T-cell (primary cell): ENCODE measurements at regions not wholly inside any gene's neighbourhood (a gene's known extent, or its start where the extent isn't known, plus 50 kb on each side); places are given as distances from the start of the nearest gene placed in this dataset.

Experiments
- ATAC-seq, 4 experiments: fragments of 200-7000 bp in 3 of 4; fragments of 150-1000 bp in 1 of 4; cut with Tn5 transposase; replicated peaks in 1 of 4; 1 replicate in 3 of 4; 2 replicates in 1 of 4; pipeline ENCODE4 v1.10.0; 2021; ENCODE audit warnings: moderate library complexity in 3 of 4, mild to moderate bottlenecking in 2 of 4, moderate number of reproducible peaks in 1 of 4
- CTCF ChIA-PET, 2 donors: fragments of 300-600 bp; sonication (Branson Sonifier 250); formaldehyde crosslinking; loops; one replicate each; lab custom pipeline; 2022; ENCODE audit warnings: antibody characterized with exemption in 2 of 2; lab: Charles Lee
- POLR2A ChIA-PET, 2 donors: fragments of 300-600 bp; sonication (Branson Sonifier 250); formaldehyde crosslinking; loops; one replicate each; lab custom pipeline; 2022; ENCODE audit warnings: antibody characterized with exemption in 2 of 2; lab: Charles Lee
- DNase-seq, 35 experiments: peaks; one replicate each; pipeline versions ENCODE4 v3.0.0 to v3.0.0-alpha.2; 2013 to 2023
- H3K27ac ChIP-seq: one replicate; pipeline ENCODE4 v1.5.1; 2013; ENCODE audit warnings: low read length
- H3K27me3 ChIP-seq, 2 experiments: replicated peaks in 1 of 2; 1 replicate in 1 of 2; 2 replicates in 1 of 2; pipeline versions ENCODE4 v1.6.1 to v1.7.0; 2013; ENCODE audit warnings: low read length in 1 of 2, mixed read lengths in 1 of 2; ENCODE audit not compliant: control insufficient read depth in 2 of 2, insufficient read depth in 2 of 2; ENCODE audit errors: extremely low read depth in 1 of 2
- H3K36me3 ChIP-seq, 2 donors: 1 replicate in 1 of 2; 2 replicates in 1 of 2; pipeline versions ENCODE4 v1.6.1 to v1.7.0; 2013; ENCODE audit warnings: low read length in 1 of 2; ENCODE audit not compliant: control insufficient read depth in 2 of 2, insufficient read depth in 1 of 2; ENCODE audit errors: extremely low read depth in 1 of 2
- H3K4me1 ChIP-seq, 2 experiments: 1 replicate in 1 of 2; 2 replicates in 1 of 2; pipeline versions ENCODE4 v1.6.1 to v1.7.0; 2013; ENCODE audit warnings: low read length in 2 of 2, mixed read lengths in 1 of 2; ENCODE audit not compliant: insufficient read depth in 2 of 2, control insufficient read depth in 1 of 2; ENCODE audit errors: extremely low read depth in 1 of 2
- H3K4me3 ChIP-seq, 2 donors: 1 replicate in 1 of 2; 2 replicates in 1 of 2; pipeline versions ENCODE4 v1.5.1 to v1.7.0; 2013; ENCODE audit warnings: mild to moderate bottlenecking in 2 of 2, low read length in 1 of 2, moderate library complexity in 1 of 2; ENCODE audit not compliant: control insufficient read depth in 1 of 2; ENCODE audit errors: extremely low read depth in 1 of 2
- H3K9me3 ChIP-seq: 2 replicates; pipeline ENCODE4 v1.7.0; 2013
- H3K27ac Mint-ChIP-seq, 2 donors: one replicate each; pipeline ENCODE4 v1.8.0; 2020 to 2021; ENCODE audit warnings: mild to moderate bottlenecking in 2 of 2, mixed read lengths in 2 of 2
- H3K27me3 Mint-ChIP-seq, 2 donors: one replicate each; pipeline ENCODE4 v1.8.0; 2021 to 2022; ENCODE audit warnings: mixed read lengths in 2 of 2
- H3K36me3 Mint-ChIP-seq: one replicate; pipeline ENCODE4 v1.8.0; 2021; ENCODE audit warnings: mixed read lengths
- H3K4me1 Mint-ChIP-seq, 3 donors: one replicate each; pipeline ENCODE4 v1.8.0; 2020 to 2022; ENCODE audit warnings: mixed read lengths in 3 of 3, mild to moderate bottlenecking in 1 of 3
- H3K4me3 Mint-ChIP-seq, 3 donors: one replicate each; pipeline ENCODE4 v1.8.0; 2020 to 2022; ENCODE audit warnings: mild to moderate bottlenecking in 3 of 3, mixed read lengths in 3 of 3, moderate library complexity in 3 of 3
- H3K9me3 Mint-ChIP-seq, 3 donors: one replicate each; pipeline ENCODE4 v1.8.0; 2020 to 2022; ENCODE audit warnings: mixed read lengths in 3 of 3
- WGBS: methylation state at CpG from one replicate; pipeline ENCODE4 v1.1.5; 2013; ENCODE audit warnings: missing lambda C conversion rate; ENCODE audit not compliant: insufficient coverage; 5-methylcytosine and 5-hydroxymethylcytosine counted together

DNA sequence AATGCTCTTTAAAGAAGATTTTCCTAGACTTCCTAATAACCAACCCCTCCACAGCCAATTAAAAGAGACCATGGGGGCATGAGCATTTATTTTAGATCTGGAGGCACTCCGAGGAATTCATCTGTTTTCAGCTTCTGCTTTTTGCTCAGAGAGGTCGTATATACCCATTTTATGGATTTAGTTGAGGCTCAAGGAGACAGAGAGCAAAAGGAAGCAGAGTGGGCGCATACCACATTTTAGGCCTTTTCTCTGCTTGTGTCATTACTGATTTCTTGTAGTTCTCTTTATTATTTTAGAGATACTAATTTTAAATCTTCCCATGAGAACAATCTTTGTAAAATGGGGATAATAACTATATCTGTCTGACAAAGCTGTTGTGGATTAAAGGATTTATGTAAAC is 129.6 kb upstream of the IFNGR1 start:
- Histone ChIP-seq H3K9me3 (no peaks in the 10 kb centered on the region), H3K27ac (no peak overlapping the region), H3K36me3 (no peaks in the 10 kb centered on the region), H3K27me3 (no peaks in the 10 kb centered on the region), H3K4me3 (no peak overlapping the region), H3K4me1 (peaks cover 3 to 10% of the 10 kb centered on the region in 2 experiments)
- Mint-ChIP-seq H3K4me1 (peaks cover 10 to 23% (median 11%) of the 10 kb centered on the region in 3 donors), H3K4me3 (no peak overlapping the region), H3K27me3 (no peaks in the 10 kb centered on the region), H3K36me3 (no peaks in the 10 kb centered on the region), H3K27ac (no peak overlapping the region), H3K9me3 (no peaks in the 10 kb centered on the region)
- ChIA-PET POLR2A (no interaction called here), CTCF (interaction anchor here (0.6 to 1.1 kb wide), 3 partner anchors 67 to 393 kb away, joined by 3 read pairs; no protein-coding TSS in a partner anchor)
- 80% methylated on average over 1 of the region's 3 CpGs for WGBS
- ATAC-seq (no peak), DNase-seq (no peak)

DNA sequence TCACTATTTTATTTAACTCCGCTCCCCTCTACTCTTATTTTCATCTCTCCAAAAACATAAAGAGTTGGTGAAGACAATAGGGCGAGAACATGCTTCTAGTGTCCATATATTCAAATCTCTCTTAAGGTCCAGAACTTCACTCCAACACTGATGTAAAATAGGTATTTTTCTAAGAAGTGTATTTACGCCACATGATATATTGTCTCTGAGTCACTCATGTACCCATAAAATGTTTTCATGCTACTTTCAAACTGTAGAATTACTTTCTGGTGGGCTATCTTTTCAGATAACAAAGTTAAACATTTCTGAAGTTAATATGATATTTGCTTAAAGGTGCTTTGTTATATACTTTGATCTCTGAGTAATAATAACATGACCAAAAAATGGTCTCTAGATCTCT is 124.1 kb upstream of the IFNGR1 start:
- no peaks in the 10 kb centered on the region for H3K9me3 Mint-ChIP-seq
- H3K4me1 ChIP-seq = peaks cover 0 to 13% of the 10 kb centered on the region in 2 experiments
- ChIA-PET POLR2A (no interaction called here), CTCF (interaction anchor here (0.8 to 3.3 kb wide), 5 partner anchors 72 to 299 kb away, joined by 3 to 25 read pairs (median 3); no protein-coding TSS in a partner anchor)
- no peak overlapping the region for H3K27ac ChIP-seq
- H3K36me3 Mint-ChIP-seq = no peaks in the 10 kb centered on the region
- H3K9me3 ChIP-seq = no peaks in the 10 kb centered on the region
- peak overlapping the region in 1 of 2 donors; percentile 64 for H3K27ac Mint-ChIP-seq
- H3K4me1 Mint-ChIP-seq = peaks cover 14 to 22% (median 20%) of the 10 kb centered on the region in 3 donors
- H3K27me3 Mint-ChIP-seq = no peaks in the 10 kb centered on the region
- H3K27me3 ChIP-seq = peaks cover 0 to 4% of the 10 kb centered on the region in 2 experiments
- ATAC-seq (no peak), DNase-seq (no peak)
- H3K36me3 ChIP-seq = no peaks in the 10 kb centered on the region
- no peak overlapping the region for H3K4me3 ChIP-seq
- peak overlapping the region; percentile 73 to 79 (median 76) for H3K4me3 Mint-ChIP-seq
- no CpG with 5 or more reads among the region's 3 CpGs for WGBS

DNA sequence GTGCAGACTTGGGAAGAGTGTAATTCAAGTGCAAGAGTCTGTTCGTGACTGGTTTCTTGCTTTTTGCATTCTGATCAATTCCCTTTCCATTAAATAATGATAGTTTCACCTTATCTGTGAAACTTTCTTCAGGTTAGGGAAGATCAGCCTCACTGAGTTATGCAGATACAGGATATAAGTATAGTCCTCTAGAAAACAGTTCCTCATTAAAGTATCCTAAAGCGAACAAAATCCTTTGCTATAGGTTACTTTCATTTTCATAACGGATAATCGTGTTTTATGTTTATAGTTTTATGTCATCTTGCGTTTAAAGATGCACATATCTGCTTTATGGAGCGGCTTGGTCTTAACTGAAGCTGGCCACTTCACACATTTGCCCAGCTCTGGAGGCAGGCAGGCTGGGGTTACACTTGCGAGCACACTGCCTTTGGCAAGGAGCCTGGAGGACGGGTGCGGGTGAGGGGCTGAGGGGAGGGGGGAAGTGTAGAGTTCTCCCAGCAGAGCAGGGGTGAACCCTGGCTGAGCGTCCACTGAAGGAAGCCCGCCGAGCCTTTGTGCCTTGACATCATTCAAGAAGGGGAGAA is 123.5 kb upstream of the IFNGR1 start:
- Histone ChIP-seq H3K4me1 (peaks cover 0 to 13% of the 10 kb centered on the region in 2 experiments), H3K27me3 (peaks cover 0 to 6% of the 10 kb centered on the region in 2 experiments), H3K36me3 (no peaks in the 10 kb centered on the region), H3K27ac (no peak overlapping the region), H3K9me3 (no peaks in the 10 kb centered on the region), H3K4me3 (peak overlapping the region; percentile 22 to 58)
- H3K27me3 Mint-ChIP-seq = no peaks in the 10 kb centered on the region
- peak overlapping the region; percentile 73 to 79 (median 76) for H3K4me3 Mint-ChIP-seq
- no peaks in the 10 kb centered on the region for H3K36me3 Mint-ChIP-seq
- DNase-seq (peak in 4 of 35 experiments; percentile 4 to 13 (median 7)), ATAC-seq (peak in 1 of 4 experiments; percentile 40)
- H3K27ac Mint-ChIP-seq = peak overlapping the region; percentile 64 to 75
- H3K4me1 Mint-ChIP-seq = peaks cover 14 to 22% (median 20%) of the 10 kb centered on the region in 3 donors
- WGBS = 51% methylated on average over 5 of the region's 12 CpGs
- POLR2A ChIA-PET = interaction anchor here in 1 of 2 donors (0.6 kb wide), 1 partner anchor 180 kb away, joined by 5 read pairs; no protein-coding TSS in a partner anchor
- CTCF ChIA-PET = interaction anchor here (0.5 to 3.3 kb wide), 13 partner anchors 21 to 660 kb away, joined by 3 to 25 read pairs (median 3); no protein-coding TSS in a partner anchor
- H3K9me3 Mint-ChIP-seq = no peaks in the 10 kb centered on the region

DNA sequence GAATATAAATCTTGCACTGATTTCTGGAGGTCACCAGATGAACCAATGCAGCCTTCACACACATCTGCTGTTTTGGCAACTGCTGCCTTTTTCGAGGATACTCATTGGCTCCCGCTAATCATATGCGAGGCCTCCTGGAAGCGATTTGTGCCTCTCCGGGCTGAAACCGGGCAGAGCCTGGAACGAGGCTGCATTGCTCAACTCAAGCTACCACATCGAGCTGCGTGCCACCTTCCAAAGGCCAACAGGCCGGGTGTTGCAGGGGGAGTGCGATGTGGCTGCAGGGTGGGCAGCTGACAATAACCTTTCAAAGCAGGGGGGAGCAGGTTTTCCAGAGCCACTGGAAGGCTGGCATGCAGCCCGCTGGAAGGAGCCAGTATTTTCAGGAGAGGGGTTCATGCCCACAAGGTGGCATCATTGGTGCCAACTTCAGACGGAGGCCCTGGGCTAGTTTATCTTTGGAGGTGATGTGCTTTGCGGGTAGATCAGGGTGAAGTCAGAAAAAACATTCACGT is 122.6 kb upstream of the IFNGR1 start:
- Mint-ChIP-seq H3K27ac (no peak overlapping the region), H3K4me3 (peak overlapping the region; percentile 73 to 79 (median 76)), H3K36me3 (no peaks in the 10 kb centered on the region), H3K27me3 (peaks cover 0 to under 1% of the 10 kb centered on the region in 2 donors), H3K4me1 (peaks cover 14 to 22% (median 20%) of the 10 kb centered on the region in 3 donors), H3K9me3 (no peaks in the 10 kb centered on the region)
- Histone ChIP-seq H3K4me3 (no peak overlapping the region), H3K36me3 (no peaks in the 10 kb centered on the region), H3K4me1 (peaks cover 0 to 13% of the 10 kb centered on the region in 2 experiments), H3K27me3 (peaks cover 0 to 6% of the 10 kb centered on the region in 2 experiments), H3K9me3 (no peaks in the 10 kb centered on the region), H3K27ac (no peak overlapping the region)
- 86% methylated on average over 12 of the region's 15 CpGs for WGBS
- ATAC-seq (peak; percentile 66 to 83 (median 76)), DNase-seq (peak in 34 of 35 experiments; percentile 20 to 76 (median 38))
- POLR2A ChIA-PET = no interaction called here
- CTCF ChIA-PET = interaction anchor here (0.6 to 3.3 kb wide), 14 partner anchors 11 to 296 kb away, joined by 3 to 25 read pairs (median 3); no protein-coding TSS in a partner anchor

DNA sequence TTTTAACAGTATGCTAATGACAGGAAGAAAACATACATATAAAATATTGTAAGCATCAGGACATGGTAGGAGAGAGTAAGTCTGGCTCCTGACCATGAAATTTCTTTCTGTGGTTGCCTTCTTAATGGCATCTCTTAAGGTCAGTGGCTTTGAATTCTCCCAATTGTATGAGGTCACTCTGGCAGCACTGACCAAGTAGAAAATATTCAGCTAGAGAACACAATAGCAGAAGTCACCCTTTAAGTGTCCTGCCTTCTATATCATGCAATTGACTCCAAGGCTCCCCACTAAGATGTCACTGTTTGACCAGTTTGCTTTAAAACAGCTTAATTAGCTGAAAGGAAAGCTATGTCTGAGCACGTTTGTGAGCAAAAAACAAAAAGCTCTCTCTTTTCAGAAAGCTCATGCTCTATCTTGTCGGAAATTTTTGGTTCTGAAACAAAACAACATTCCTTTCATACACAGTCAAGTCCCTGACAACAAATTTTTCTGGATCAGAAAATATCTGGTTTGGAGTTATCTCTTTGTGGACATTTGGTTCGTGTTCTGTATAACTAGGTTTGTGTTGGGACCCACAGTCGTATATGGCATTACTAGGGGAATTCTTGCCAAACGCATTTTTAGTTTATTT is 120.9 kb upstream of the IFNGR1 start:
- WGBS = 90% methylated on average over 3 of the region's 5 CpGs
- peaks cover 9 to 10% of the 10 kb centered on the region in 2 donors for H3K27me3 Mint-ChIP-seq
- ChIA-PET POLR2A (no interaction called here), CTCF (interaction anchor here (0.6 to 1.4 kb wide), 5 partner anchors 12 to 250 kb away, joined by 3 to 5 read pairs (median 4); no protein-coding TSS in a partner anchor)
- no peaks in the 10 kb centered on the region for H3K36me3 Mint-ChIP-seq
- ATAC-seq (no peak), DNase-seq (no peak)
- H3K4me1 ChIP-seq = peaks cover 0 to 13% of the 10 kb centered on the region in 2 experiments
- no peak overlapping the region for H3K27ac ChIP-seq
- H3K4me3 Mint-ChIP-seq = no peak overlapping the region
- H3K9me3 Mint-ChIP-seq = no peaks in the 10 kb centered on the region
- no peaks in the 10 kb centered on the region for H3K36me3 ChIP-seq
- no peak overlapping the region for H3K27ac Mint-ChIP-seq
- H3K4me1 Mint-ChIP-seq = peaks cover 14 to 22% (median 20%) of the 10 kb centered on the region in 3 donors
- peaks cover 0 to 8% of the 10 kb centered on the region in 2 experiments for H3K27me3 ChIP-seq
- no peaks in the 10 kb centered on the region for H3K9me3 ChIP-seq
- no peak overlapping the region for H3K4me3 ChIP-seq

DNA sequence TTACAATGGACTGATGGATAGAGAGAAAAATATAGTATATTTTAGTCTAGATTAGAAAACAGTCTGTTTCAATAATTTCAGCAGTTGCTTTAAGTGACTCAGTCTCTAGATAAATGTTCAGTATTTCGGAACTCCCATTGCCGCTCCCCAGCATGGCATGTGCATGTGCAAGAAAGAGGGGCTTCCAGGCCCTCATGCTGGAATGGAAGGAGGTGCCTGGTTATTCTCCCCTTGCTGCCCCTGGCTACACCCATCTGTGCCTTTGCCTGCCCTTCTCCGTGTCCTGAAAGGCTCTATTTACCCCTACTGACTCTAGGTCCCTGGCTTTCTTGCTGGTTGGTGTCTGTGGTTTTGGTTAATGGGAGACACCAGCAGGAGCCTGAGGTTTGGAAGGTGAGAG is 115.7 kb upstream of the IFNGR1 start:
- Histone ChIP-seq H3K4me1 (no peaks in the 10 kb centered on the region), H3K4me3 (no peak overlapping the region), H3K9me3 (no peaks in the 10 kb centered on the region), H3K27ac (no peak overlapping the region), H3K27me3 (peaks cover 0 to 13% of the 10 kb centered on the region in 2 experiments), H3K36me3 (no peaks in the 10 kb centered on the region)
- no peak overlapping the region for H3K27ac Mint-ChIP-seq
- no peaks in the 10 kb centered on the region for H3K4me1 Mint-ChIP-seq
- POLR2A ChIA-PET = no interaction called here
- H3K27me3 Mint-ChIP-seq = peaks cover 17 to 24% of the 10 kb centered on the region in 2 donors
- H3K36me3 Mint-ChIP-seq = no peaks in the 10 kb centered on the region
- DNase-seq = no peak
- no peak overlapping the region for H3K4me3 Mint-ChIP-seq
- no peak for ATAC-seq
- CTCF ChIA-PET = no interaction called here
- no CpG with 5 or more reads among the region's 3 CpGs for WGBS
- H3K9me3 Mint-ChIP-seq = no peaks in the 10 kb centered on the region
